ENCODE measurements at regions not wholly inside any gene's neighbourhood (a gene's known extent, or its start where the extent isn't known, plus 50 kb on each side); places are given as distances from the start of the nearest gene placed in this dataset.
A peak's percentile ranks its signal among the peaks of the same experiment; 100 is the strongest.

- H3K4me3 ChIP-seq (ENCODE audit: low read depth, low read length) = no peak overlapping the region
- TF ChIP-seq CTCF (IDR thresholded peaks at IDR 0.05; ENCODE audit: control insufficient read depth, extremely low read depth, insufficient read depth) = no peak
- no peak for DNase-seq (ENCODE audit: low read depth)
Observed at GRCh38 chr3:127110982-127111693, 81.8 kb upstream of the PRR23E start.

GRCh38 chr3:127112796-127113570 lies 79.9 kb upstream of the PRR23E start:
- no peak for TF ChIP-seq CTCF (IDR thresholded peaks at IDR 0.05; ENCODE audit: control insufficient read depth, extremely low read depth, insufficient read depth)
- H3K4me3 ChIP-seq (ENCODE audit: low read depth, low read length) = no peak overlapping the region

GRCh38 chr3:127113571-127113891 lies 79.4 kb upstream of the PRR23E start:
- H3K4me3 ChIP-seq (ENCODE audit: low read depth, low read length) = no peak overlapping the region
- DNase-seq (ENCODE audit: low read depth) = no peak

More at GRCh38 chr3:127112796-127113570, 79.9 kb upstream of the PRR23E start:
- DNase-seq (ENCODE audit: low read depth) = peak; percentile 27

GRCh38 chr3:127114337-127115070 lies 78.4 kb upstream of the PRR23E start:
- no peak overlapping the region for H3K4me3 ChIP-seq (ENCODE audit: low read depth, low read length)
- no peak for TF ChIP-seq CTCF (IDR thresholded peaks at IDR 0.05; ENCODE audit: control insufficient read depth, extremely low read depth, insufficient read depth)
- no peak for DNase-seq (ENCODE audit: low read depth)

More at GRCh38 chr3:127113571-127113891, 79.4 kb upstream of the PRR23E start:
- no peak for TF ChIP-seq CTCF (IDR thresholded peaks at IDR 0.05; ENCODE audit: control insufficient read depth, extremely low read depth, insufficient read depth)

DNA sequence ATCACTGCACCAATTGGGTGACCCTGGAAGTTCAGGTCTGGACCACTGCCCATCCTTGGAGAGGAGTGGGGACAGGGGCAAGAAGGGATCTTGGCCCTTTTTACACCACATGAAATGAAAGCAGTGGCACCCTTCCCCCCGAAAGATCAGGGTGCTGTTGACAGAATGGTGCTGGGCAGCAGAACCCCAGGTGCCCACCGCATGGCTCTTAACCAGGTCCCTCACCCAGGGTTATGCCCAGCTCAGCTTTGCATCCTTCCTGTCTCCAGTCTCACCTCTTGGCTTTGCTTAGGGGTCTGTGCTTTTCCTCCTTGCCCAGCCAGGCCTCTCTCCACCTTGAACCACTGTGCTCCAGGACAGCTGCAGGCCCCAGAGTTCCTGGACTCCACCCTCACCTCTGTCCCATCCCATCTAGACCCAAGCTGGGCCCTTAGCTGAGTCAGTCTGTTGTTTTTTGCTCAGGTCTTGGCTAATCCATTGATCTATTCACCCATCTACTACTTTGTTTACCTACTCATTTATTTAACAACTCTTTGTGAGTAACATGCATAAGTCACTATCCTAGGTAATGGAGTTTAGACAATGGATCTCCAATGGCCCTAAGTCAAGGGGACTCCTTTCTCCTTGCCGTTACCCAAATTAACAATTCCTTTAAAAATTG lies 77.1 kb upstream of the PRR23E start:
- H3K4me3 ChIP-seq (ENCODE audit: low read depth, low read length) = no peak overlapping the region
- DNase-seq (ENCODE audit: low read depth) = no peak
- TF ChIP-seq CTCF (IDR thresholded peaks at IDR 0.05; ENCODE audit: control insufficient read depth, extremely low read depth, insufficient read depth) = no peak

DNA sequence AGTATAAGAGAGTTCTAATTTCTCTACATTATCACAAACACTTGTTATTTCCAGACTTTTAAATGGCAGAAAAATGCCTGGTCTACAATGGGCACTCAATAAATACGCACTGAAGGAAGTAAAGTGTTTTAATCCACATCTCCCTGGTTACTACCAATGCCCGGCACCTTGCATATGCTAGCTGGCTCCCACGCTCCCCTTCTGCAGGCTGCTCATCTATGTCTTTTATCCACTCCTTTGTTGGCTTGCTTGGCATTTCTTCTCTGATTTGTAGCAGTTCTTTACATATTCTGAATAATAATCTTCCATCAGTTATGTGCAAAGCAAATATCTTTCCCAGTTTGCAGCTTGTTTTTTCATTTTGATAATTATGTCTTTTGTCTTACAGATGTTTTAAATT lies 74.6 kb upstream of the PRR23E start:
- no peak for DNase-seq (ENCODE audit: low read depth)
- no peak overlapping the region for H3K4me3 ChIP-seq (ENCODE audit: low read depth, low read length)
- TF ChIP-seq CTCF (IDR thresholded peaks at IDR 0.05; ENCODE audit: control insufficient read depth, extremely low read depth, insufficient read depth) = no peak
